Neural cell (in vitro differentiated cells): ENCODE measurements at regions not wholly inside any gene's neighbourhood (a gene's known extent, or its start where the extent isn't known, plus 50 kb on each side); places are given as distances from the start of the nearest gene placed in this dataset.

ENCODE experiments used
- H2AFZ ChIP-seq: fragments of 200-600, 300-800 bp; sonication (generic), shearing (Covaris generic); 2 replicates; pipeline ENCODE4 v1.6.0; 2014; ENCODE audit warnings: low read depth, mild to moderate bottlenecking, antibody characterized with exemption, low read length, moderate library complexity
- H3F3A ChIP-seq: fragments of 200-600 bp; shearing (Covaris generic); 2 replicates; pipeline ENCODE4 v1.6.1; 2016; ENCODE audit warnings: mild to moderate bottlenecking, moderate library complexity, mixed read lengths, antibody characterized with exemption, low read length; ENCODE audit not compliant: insufficient read depth, poor library complexity, severe bottlenecking
- H3K27ac ChIP-seq: fragments of 200-600, 300-800 bp; sonication (generic), shearing (Covaris generic); 2 replicates; pipeline ENCODE4 v1.5.1; 2014; ENCODE audit warnings: mild to moderate bottlenecking, low read length, moderate library complexity
- H3K27me3 ChIP-seq: fragments of 300-800, 200-600 bp; sonication (generic), shearing (Covaris generic); 2 replicates; pipeline ENCODE4 v1.6.0; 2014; ENCODE audit warnings: mild to moderate bottlenecking, low read depth, low read length, moderate library complexity; ENCODE audit not compliant: insufficient read depth
- H3K36me3 ChIP-seq: fragments of 300-800, 200-600 bp; sonication (generic), shearing (Covaris generic); 2 replicates; pipeline ENCODE4 v1.5.1; 2014; ENCODE audit warnings: mild to moderate bottlenecking, antibody characterized with exemption, low read length, moderate library complexity; ENCODE audit not compliant: insufficient read depth
- H3K4me2 ChIP-seq: fragments of 300-800, 200-600 bp; sonication (generic), shearing (Covaris generic); 2 replicates; pipeline ENCODE4 v1.6.0; 2014; ENCODE audit warnings: mild to moderate bottlenecking, low read length
- H3K4me3 ChIP-seq: fragments of 300-800, 200-600 bp; sonication (generic), shearing (Covaris generic); 2 replicates; pipeline ENCODE4 v1.5.1; 2014; ENCODE audit warnings: mild to moderate bottlenecking, low read length, moderate library complexity
- H3K79me2 ChIP-seq: fragments of 200-600 bp; shearing (Covaris generic); replicated peaks from 2 replicates; pipeline ENCODE4 v1.6.0; 2014; ENCODE audit warnings: mild to moderate bottlenecking, low read length, moderate library complexity; ENCODE audit not compliant: insufficient read depth
- H3K9ac ChIP-seq: fragments of 300-800, 200-600 bp; sonication (generic), shearing (Covaris generic); 2 replicates; pipeline ENCODE4 v1.6.1; 2016; ENCODE audit warnings: mild to moderate bottlenecking, low read length, mixed read lengths
- H3K9me2 ChIP-seq: fragments of 200-600 bp; shearing (Covaris generic); 2 replicates; pipeline ENCODE4 v1.6.1; 2016; ENCODE audit warnings: mild to moderate bottlenecking, low read length, mixed read lengths; ENCODE audit not compliant: insufficient read depth
- H3K9me3 ChIP-seq: fragments of 200-600, 300-800 bp; sonication (generic), shearing (Covaris generic); 2 replicates; pipeline ENCODE4 v1.6.1; 2016; ENCODE audit warnings: mild to moderate bottlenecking, mixed run types, low read length, moderate library complexity, mixed read lengths
- H4K20me1 ChIP-seq: fragments of 200-600 bp; shearing (Covaris generic); 2 replicates; pipeline ENCODE4 v1.6.1; 2016; ENCODE audit warnings: mild to moderate bottlenecking, mixed run types; ENCODE audit not compliant: insufficient read depth
- EP300 ChIP-seq: fragments of 450-650 bp; conservative IDR thresholded peaks from 2 replicates; pipeline ENCODE4 v1.6.1; 2014; ENCODE audit warnings: antibody characterized with exemption, mild to moderate bottlenecking, moderate library complexity; ENCODE audit not compliant: poor library complexity, severe bottlenecking
- EZH2 ChIP-seq: fragments of 200-600, 300-800 bp; shearing (Covaris generic), sonication (generic); IDR thresholded peaks from 2 replicates; pipeline ENCODE4 v1.6.1; 2014; ENCODE audit warnings: antibody characterized with exemption, low read length, borderline replicate concordance, mild to moderate bottlenecking; ENCODE audit not compliant: insufficient read depth, poor library complexity, severe bottlenecking
- MXI1 ChIP-seq: fragments of 450-650 bp; conservative IDR thresholded peaks from 2 replicates; pipeline ENCODE4 v1.6.1; 2014; ENCODE audit warnings: antibody characterized with exemption, mild to moderate bottlenecking; ENCODE audit not compliant: poor library complexity, severe bottlenecking
- POLR2AphosphoS5 ChIP-seq: IDR thresholded peaks from 2 replicates; pipeline ENCODE4 v1.6.1; 2012
- RAD21 ChIP-seq: fragments of 450-650 bp; conservative IDR thresholded peaks from 2 replicates; pipeline ENCODE4 v1.6.1; 2014; ENCODE audit warnings: antibody characterized with exemption, mild to moderate bottlenecking, moderate library complexity
- REST ChIP-seq: IDR thresholded peaks from 2 replicates; pipeline ENCODE4 v1.6.1; 2012; ENCODE audit warnings: borderline replicate concordance
- SMC3 ChIP-seq: fragments of 450-650 bp; conservative IDR thresholded peaks from 2 replicates; pipeline ENCODE4 v1.6.1; 2014; ENCODE audit warnings: antibody characterized with exemption, mild to moderate bottlenecking, moderate library complexity; ENCODE audit not compliant: poor library complexity
- TAF1 ChIP-seq: IDR thresholded peaks from 2 replicates; pipeline ENCODE4 v1.6.1; 2012; ENCODE audit warnings: low read depth
- TF ChIP-seq, protein P1 (sequence below): fragments of 450-650 bp; IDR thresholded peaks from 2 replicates; pipeline ENCODE4 v1.5.1; 2014; ENCODE audit warnings: antibody characterized with exemption, mild to moderate bottlenecking, moderate library complexity; ENCODE audit not compliant: poor library complexity, severe bottlenecking

DNA sequence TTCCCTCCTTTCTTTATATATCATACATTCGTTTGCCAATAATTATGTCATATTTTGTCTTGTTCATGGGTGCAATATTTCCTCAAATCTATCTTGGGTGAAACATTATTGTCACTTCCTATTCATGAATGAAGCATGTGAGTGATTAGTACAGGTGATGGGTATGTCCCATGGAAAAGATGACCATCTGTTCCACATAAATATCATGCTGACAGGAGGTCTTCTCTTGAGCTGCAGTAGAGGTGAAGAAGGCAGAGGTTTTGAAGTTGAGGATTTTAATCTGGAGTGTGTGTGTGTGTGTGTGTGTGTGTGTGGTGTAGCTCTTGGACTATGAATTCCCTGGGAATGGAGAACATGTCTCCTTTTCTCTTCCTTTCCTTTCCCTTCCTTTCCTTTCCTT lies 350.5 kb upstream of the CHRM2 start:
- no peak overlapping the region for H3K9ac ChIP-seq
- no peak overlapping the region for H3K4me3 ChIP-seq
- no peaks in the 10 kb centered on the region for H4K20me1 ChIP-seq
- H2AFZ ChIP-seq = no peak overlapping the region
- no peak overlapping the region for H3K4me2 ChIP-seq
- H3K79me2 ChIP-seq = no peaks in the 10 kb centered on the region
- TF ChIP-seq TAF1 (no peak), EZH2 (no peak), RAD21 (no peak), REST (no peak), EP300 (no peak), POLR2AphosphoS5 (no peak), SMC3 (no peak)
- TF ChIP-seq, protein P1, sequence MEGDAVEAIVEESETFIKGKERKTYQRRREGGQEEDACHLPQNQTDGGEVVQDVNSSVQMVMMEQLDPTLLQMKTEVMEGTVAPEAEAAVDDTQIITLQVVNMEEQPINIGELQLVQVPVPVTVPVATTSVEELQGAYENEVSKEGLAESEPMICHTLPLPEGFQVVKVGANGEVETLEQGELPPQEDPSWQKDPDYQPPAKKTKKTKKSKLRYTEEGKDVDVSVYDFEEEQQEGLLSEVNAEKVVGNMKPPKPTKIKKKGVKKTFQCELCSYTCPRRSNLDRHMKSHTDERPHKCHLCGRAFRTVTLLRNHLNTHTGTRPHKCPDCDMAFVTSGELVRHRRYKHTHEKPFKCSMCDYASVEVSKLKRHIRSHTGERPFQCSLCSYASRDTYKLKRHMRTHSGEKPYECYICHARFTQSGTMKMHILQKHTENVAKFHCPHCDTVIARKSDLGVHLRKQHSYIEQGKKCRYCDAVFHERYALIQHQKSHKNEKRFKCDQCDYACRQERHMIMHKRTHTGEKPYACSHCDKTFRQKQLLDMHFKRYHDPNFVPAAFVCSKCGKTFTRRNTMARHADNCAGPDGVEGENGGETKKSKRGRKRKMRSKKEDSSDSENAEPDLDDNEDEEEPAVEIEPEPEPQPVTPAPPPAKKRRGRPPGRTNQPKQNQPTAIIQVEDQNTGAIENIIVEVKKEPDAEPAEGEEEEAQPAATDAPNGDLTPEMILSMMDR = no peak
- no peaks in the 10 kb centered on the region for H3K9me3 ChIP-seq
- no peaks in the 10 kb centered on the region for H3K27me3 ChIP-seq
- H3K27ac ChIP-seq = no peak overlapping the region
- H3K36me3 ChIP-seq = no peaks in the 10 kb centered on the region
- no peaks in the 10 kb centered on the region for H3F3A ChIP-seq
- no peaks in the 10 kb centered on the region for H3K9me2 ChIP-seq

DNA sequence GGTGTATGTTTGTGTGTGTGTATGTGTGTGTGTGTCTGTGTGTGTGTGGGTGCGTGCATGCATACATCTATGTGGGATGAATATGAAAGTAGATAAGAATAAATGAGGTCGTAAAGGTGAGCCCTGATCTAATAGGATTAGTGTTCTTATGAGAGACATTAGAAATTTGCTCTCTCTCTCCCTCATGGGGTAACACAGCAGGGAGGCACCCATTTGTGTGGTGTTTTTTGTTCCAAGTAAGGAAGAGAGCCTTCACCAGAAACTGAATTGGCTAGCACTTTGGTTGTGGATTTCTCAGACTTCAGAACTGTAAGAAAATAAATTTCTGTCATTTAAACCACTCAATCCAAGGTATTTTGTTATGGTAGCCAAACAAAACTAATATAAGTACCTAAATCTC lies 353.7 kb upstream of the CHRM2 start:
- Histone ChIP-seq H3K9ac (no peak overlapping the region), H3K36me3 (no peaks in the 10 kb centered on the region), H3K27me3 (no peaks in the 10 kb centered on the region), H3K9me2 (no peaks in the 10 kb centered on the region), H3K27ac (no peak overlapping the region), H3K4me2 (no peak overlapping the region), H3F3A (no peaks in the 10 kb centered on the region), H2AFZ (no peak overlapping the region), H3K9me3 (no peaks in the 10 kb centered on the region), H3K4me3 (no peak overlapping the region), H3K79me2 (no peaks in the 10 kb centered on the region), H4K20me1 (no peaks in the 10 kb centered on the region)
- TF ChIP-seq MXI1 (no peak), POLR2AphosphoS5 (no peak), RAD21 (no peak), TAF1 (no peak), EP300 (no peak), SMC3 (no peak), REST (no peak), EZH2 (no peak)
- TF ChIP-seq, protein P1 = no peak
